Mesendoderm (in vitro differentiated cells): ENCODE measurements at regions not wholly inside any gene's neighbourhood (a gene's known extent, or its start where the extent isn't known, plus 50 kb on each side); places are given as distances from the start of the nearest gene placed in this dataset.
"Not testable (repeated sequence)": the region's sequence is repeated elsewhere in the genome, so short reads cannot be mapped to it uniquely, and the experiment has no call there.

Source experiments
- DNase-seq: peaks from one replicate; pipeline ENCODE4 v3.0.0; 2013
- H2AK5ac ChIP-seq: 2 replicates; pipeline ENCODE4 v1.6.1; 2013; ENCODE audit warnings: low read length, inconsistent platforms
- H2BK120ac ChIP-seq: 2 replicates; pipeline ENCODE4 v1.6.1; 2013; ENCODE audit warnings: low read depth, mild to moderate bottlenecking, low read length, moderate library complexity, mixed read lengths
- H2BK15ac ChIP-seq: replicated peaks from 2 replicates; pipeline ENCODE4 v1.6.1; 2013; ENCODE audit warnings: low read depth, mild to moderate bottlenecking, moderate library complexity
- H2BK5ac ChIP-seq: 2 replicates; pipeline ENCODE4 v1.6.1; 2013; ENCODE audit warnings: low read length, inconsistent platforms
- H3K18ac ChIP-seq: 2 replicates; pipeline ENCODE4 v1.6.1; 2013; ENCODE audit warnings: mild to moderate bottlenecking, low read length, mixed read lengths
- H3K23ac ChIP-seq: one replicate; pipeline ENCODE4 v1.6.1; 2013; ENCODE audit warnings: low read length
- H3K27ac ChIP-seq: 2 replicates; pipeline ENCODE4 v1.5.1; 2013; ENCODE audit warnings: low read depth, mild to moderate bottlenecking, inconsistent platforms, low read length, moderate library complexity
- H3K27me3 ChIP-seq: 2 replicates; pipeline ENCODE4 v1.6.1; 2013; ENCODE audit warnings: low read length, control low read depth, mild to moderate bottlenecking, inconsistent platforms; ENCODE audit not compliant: insufficient read depth, poor library complexity
- H3K36me3 ChIP-seq: 2 replicates; pipeline ENCODE4 v1.6.1; 2013; ENCODE audit warnings: low read length, inconsistent platforms; ENCODE audit not compliant: control insufficient read depth, insufficient read depth
- H3K4ac ChIP-seq: one replicate; pipeline ENCODE4 v1.6.1; 2013; ENCODE audit warnings: low read depth, mild to moderate bottlenecking, low read length, moderate library complexity
- H3K4me1 ChIP-seq: 2 replicates; pipeline ENCODE4 v1.6.1; 2013; ENCODE audit warnings: low read depth, low read length, inconsistent platforms; ENCODE audit not compliant: control insufficient read depth
- H3K4me2 ChIP-seq: 2 replicates; pipeline ENCODE4 v1.6.1; 2013; ENCODE audit warnings: low read length
- H3K4me3 ChIP-seq: 2 replicates; pipeline ENCODE4 v1.5.1; 2013; ENCODE audit warnings: mild to moderate bottlenecking, low read length
- H3K56ac ChIP-seq: one replicate; pipeline ENCODE4 v1.6.1; 2013; ENCODE audit warnings: low read length
- H3K79me1 ChIP-seq: 2 replicates; pipeline ENCODE4 v1.6.1; 2013; ENCODE audit warnings: low read length, inconsistent platforms
- H3K79me2 ChIP-seq: 2 replicates; pipeline ENCODE4 v1.6.1; 2013; ENCODE audit warnings: mild to moderate bottlenecking, low read length; ENCODE audit not compliant: control insufficient read depth, insufficient read depth
- H3K9ac ChIP-seq: 2 replicates; pipeline ENCODE4 v1.6.1; 2013; ENCODE audit warnings: low read length, inconsistent platforms
- H4K5ac ChIP-seq: one replicate; pipeline ENCODE4 v1.6.1; 2013; ENCODE audit warnings: low read length
- H4K8ac ChIP-seq: one replicate; pipeline ENCODE4 v1.6.1; 2013; ENCODE audit warnings: low read depth, mild to moderate bottlenecking, control low read depth, low read length, moderate library complexity
- WGBS: extraction: QIAGEN DNeasy Blood & Tissue Kit; methylation state at CpG from one replicate; pipeline ENCODE4 v1.1.7; 2013; ENCODE audit warnings: low lambda C conversion rate, missing lambda C conversion rate; ENCODE audit not compliant: insufficient coverage; ENCODE audit errors: extremely low coverage; 5-methylcytosine and 5-hydroxymethylcytosine counted together

DNA sequence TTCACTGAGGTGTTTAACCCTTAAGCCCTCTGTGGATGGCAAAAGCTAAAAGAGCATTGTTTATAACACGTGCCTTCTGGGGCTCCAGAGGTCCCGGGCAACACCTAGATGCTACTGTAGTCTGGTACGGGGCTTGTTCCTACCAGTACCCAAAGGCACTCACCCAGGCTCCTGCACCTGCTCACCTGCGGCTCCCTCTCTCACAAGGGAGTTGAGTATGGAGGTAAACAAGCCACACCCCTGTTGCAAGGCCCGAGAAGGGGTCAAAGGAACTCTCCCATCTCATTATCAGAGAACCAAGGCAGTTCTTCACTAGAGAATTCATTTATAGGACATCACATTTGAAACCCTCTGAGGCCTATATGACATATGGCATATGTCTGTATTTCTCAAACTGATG, 53.4 kb upstream of the IL6ST start:
- Histone ChIP-seq H3K27me3 (no peaks in the 10 kb centered on the region), H3K79me1 (no peaks in the 10 kb centered on the region), H2BK15ac (no peak overlapping the region), H4K5ac (no peak overlapping the region), H2BK120ac (no peak overlapping the region), H3K4me1 (no peaks in the 10 kb centered on the region), H3K18ac (no peak overlapping the region), H3K36me3 (no peaks in the 10 kb centered on the region), H3K27ac (no peak overlapping the region), H2BK5ac (no peak overlapping the region), H3K9ac (no peak overlapping the region), H3K56ac (no peak overlapping the region), H3K23ac (no peak overlapping the region), H3K4ac (no peak overlapping the region), H3K4me3 (no peak overlapping the region), H3K4me2 (no peak overlapping the region), H4K8ac (no peak overlapping the region), H2AK5ac (no peak overlapping the region), H3K79me2 (no peaks in the 10 kb centered on the region)
- no peak for DNase-seq
- no CpG with 5 or more reads among the region's 5 CpGs for WGBS

DNA sequence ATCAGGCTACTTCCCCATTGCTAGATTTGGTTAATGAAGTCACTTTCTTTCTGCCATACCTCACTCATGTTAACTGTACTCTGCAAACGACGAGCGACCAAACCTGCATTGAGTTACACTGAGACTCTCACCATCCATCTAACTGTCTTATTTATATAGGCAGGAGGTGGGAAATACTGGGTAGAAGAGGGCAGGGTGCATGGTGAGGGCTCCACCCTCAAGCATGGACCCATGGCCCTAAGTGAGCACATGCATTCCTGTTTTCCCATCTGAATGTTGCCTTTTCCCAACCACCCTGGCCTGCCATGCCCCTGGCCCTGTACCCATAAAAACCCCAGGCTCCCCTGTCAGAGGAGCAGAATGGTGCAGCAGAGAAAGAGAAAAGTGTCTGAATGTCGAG, 52.7 kb upstream of the IL6ST start:
- Histone ChIP-seq H3K56ac (no peak overlapping the region), H4K8ac (no peak overlapping the region), H3K27me3 (no peaks in the 10 kb centered on the region), H3K18ac (no peak overlapping the region), H3K23ac (no peak overlapping the region), H2AK5ac (no peak overlapping the region), H3K36me3 (no peaks in the 10 kb centered on the region), H3K27ac (no peak overlapping the region), H3K4ac (no peak overlapping the region), H3K9ac (no peak overlapping the region), H4K5ac (no peak overlapping the region), H2BK120ac (no peak overlapping the region), H3K79me1 (no peaks in the 10 kb centered on the region), H3K4me3 (no peak overlapping the region), H3K4me1 (no peaks in the 10 kb centered on the region), H2BK5ac (no peak overlapping the region), H3K79me2 (no peaks in the 10 kb centered on the region), H2BK15ac (no peak overlapping the region), H3K4me2 (no peak overlapping the region)
- WGBS: no CpG with 5 or more reads among the region's 4 CpGs
- no peak for DNase-seq

DNA sequence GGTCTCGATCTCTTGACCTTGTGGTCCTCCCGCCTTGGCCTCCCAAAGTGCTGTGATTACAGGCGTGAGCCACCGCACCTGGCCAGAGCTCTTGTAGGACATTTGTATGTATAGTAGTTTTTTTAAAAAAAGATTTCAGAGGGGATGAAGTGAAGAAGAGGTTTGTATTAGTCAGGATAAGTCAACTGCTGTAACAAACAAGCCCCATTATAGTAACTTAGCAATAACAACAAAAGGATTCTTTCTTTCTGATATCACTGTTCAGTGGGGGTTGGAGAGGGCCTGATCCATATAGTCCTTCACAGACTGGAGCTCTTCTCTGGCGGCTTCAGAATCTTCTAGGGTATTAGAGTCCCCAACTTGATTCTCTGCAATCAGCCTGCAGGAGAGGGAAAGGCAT, 50.7 kb upstream of the IL6ST start:
- H3K18ac ChIP-seq: no peak overlapping the region
- H4K5ac ChIP-seq: no peak overlapping the region
- H3K79me1 ChIP-seq: no peaks in the 10 kb centered on the region
- no peak overlapping the region for H3K56ac ChIP-seq
- H3K4me1 ChIP-seq: no peaks in the 10 kb centered on the region
- no peak overlapping the region for H2BK120ac ChIP-seq
- no peaks in the 10 kb centered on the region for H3K36me3 ChIP-seq
- no peak overlapping the region for H2BK15ac ChIP-seq
- H3K9ac ChIP-seq: no peak overlapping the region
- no peak overlapping the region for H3K4me3 ChIP-seq
- H3K4ac ChIP-seq: no peak overlapping the region
- no peak overlapping the region for H2BK5ac ChIP-seq
- H3K27me3 ChIP-seq: no peaks in the 10 kb centered on the region
- no peaks in the 10 kb centered on the region for H3K79me2 ChIP-seq
- no CpG with 5 or more reads among the region's 5 CpGs for WGBS
- no peak overlapping the region for H3K27ac ChIP-seq
- no peak overlapping the region for H3K23ac ChIP-seq
- no peak overlapping the region for H3K4me2 ChIP-seq
- no peak for DNase-seq
- no peak overlapping the region for H2AK5ac ChIP-seq
- H4K8ac ChIP-seq: no peak overlapping the region

DNA sequence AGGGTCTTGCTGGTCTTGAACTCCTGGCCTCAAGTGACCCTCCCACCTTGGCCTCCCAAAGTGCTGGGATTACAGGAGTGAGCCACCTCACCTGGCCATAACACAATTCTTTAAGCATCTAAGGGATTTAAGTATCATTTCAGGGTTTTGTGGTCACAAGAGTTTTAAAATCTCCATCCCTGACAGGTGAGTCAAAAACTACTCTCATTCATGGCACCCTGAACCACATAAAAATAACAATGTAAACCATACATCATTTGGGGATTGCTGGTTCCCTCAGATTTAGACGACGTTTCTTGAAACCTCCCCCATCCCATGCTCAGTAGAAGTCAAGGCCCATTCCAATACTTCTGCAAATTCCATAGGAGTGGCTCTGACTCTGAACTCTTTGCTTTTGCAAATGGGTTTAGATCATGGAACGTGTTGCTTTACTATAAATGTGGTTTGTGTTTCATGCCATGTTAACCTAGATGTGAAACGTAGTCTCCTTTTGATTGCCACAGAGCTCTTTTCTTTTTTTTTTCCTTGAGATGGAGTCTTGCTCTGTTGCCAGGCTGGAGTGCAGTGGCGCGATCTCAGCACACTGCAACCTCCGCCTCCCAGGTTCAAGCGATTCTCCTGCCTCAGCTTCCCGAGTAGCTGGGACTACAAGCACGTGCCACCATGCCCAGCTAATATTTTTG, 50.1 kb upstream of the IL6ST start:
- H3K36me3 ChIP-seq, H3K27me3 ChIP-seq, H3K79me2 ChIP-seq, H4K5ac ChIP-seq, H3K4me3 ChIP-seq, H3K18ac ChIP-seq, H2BK15ac ChIP-seq, H3K56ac ChIP-seq, H3K4me2 ChIP-seq, H2BK5ac ChIP-seq, H3K4ac ChIP-seq, H3K9ac ChIP-seq, H3K79me1 ChIP-seq, H4K8ac ChIP-seq, H3K23ac ChIP-seq, DNase-seq, H2AK5ac ChIP-seq, H3K4me1 ChIP-seq, H3K27ac ChIP-seq: not testable (repeated sequence)
- no CpG with 5 or more reads among the region's 10 CpGs for WGBS
- peak overlapping the region; percentile 45 for H2BK120ac ChIP-seq
